Subcutaneous abdominal adipose tissue (tissue), 5 donors: ENCODE measurements at regions not wholly inside any gene's neighbourhood (a gene's known extent, or its start where the extent isn't known, plus 50 kb on each side); places are given as distances from the start of the nearest gene placed in this dataset.
"Not testable (repeated sequence)": the region's sequence is repeated elsewhere in the genome, so short reads cannot be mapped to it uniquely, and the experiment has no call there.

Source experiments
- H3K27ac ChIP-seq: one replicate; pipeline ENCODE4 v1.7.0; 2013; ENCODE audit warnings: low read depth, mild to moderate bottlenecking, inconsistent platforms, low read length, moderate library complexity
- H3K27me3 ChIP-seq, 5 donors: one replicate each; pipeline ENCODE4 v1.7.0; 2013; ENCODE audit warnings: low read length in 5 of 5, inconsistent platforms in 1 of 5; ENCODE audit not compliant: control insufficient read depth in 5 of 5, insufficient read depth in 4 of 5
- H3K36me3 ChIP-seq, 5 donors: one replicate each; pipeline ENCODE4 v1.7.0; 2013; ENCODE audit warnings: low read length in 5 of 5; ENCODE audit not compliant: control insufficient read depth in 5 of 5, insufficient read depth in 5 of 5
- H3K4me1 ChIP-seq, 5 donors: one replicate each; pipeline ENCODE4 v1.7.0; 2013; ENCODE audit warnings: low read length in 5 of 5, mild to moderate bottlenecking in 3 of 5, moderate library complexity in 1 of 5; ENCODE audit not compliant: control insufficient read depth in 5 of 5, insufficient read depth in 5 of 5
- H3K4me3 ChIP-seq, 5 donors: one replicate each; pipeline ENCODE4 v1.7.0; 2013; ENCODE audit warnings: low read length in 5 of 5, low read depth in 1 of 5
- H3K9ac ChIP-seq, 5 donors: one replicate each; pipeline ENCODE4 v1.7.0; 2013; ENCODE audit warnings: low read length in 5 of 5, mild to moderate bottlenecking in 4 of 5, moderate library complexity in 3 of 5
- H3K9me3 ChIP-seq, 5 donors: one replicate each; pipeline ENCODE4 v1.7.0; 2013; ENCODE audit warnings: low read length in 5 of 5; ENCODE audit not compliant: control insufficient read depth in 5 of 5
- donor health status: healthy.
- donor health status: healthy.
- donor health status: healthy.
- donor health status: healthy.
- donor health status: healthy.

DNA sequence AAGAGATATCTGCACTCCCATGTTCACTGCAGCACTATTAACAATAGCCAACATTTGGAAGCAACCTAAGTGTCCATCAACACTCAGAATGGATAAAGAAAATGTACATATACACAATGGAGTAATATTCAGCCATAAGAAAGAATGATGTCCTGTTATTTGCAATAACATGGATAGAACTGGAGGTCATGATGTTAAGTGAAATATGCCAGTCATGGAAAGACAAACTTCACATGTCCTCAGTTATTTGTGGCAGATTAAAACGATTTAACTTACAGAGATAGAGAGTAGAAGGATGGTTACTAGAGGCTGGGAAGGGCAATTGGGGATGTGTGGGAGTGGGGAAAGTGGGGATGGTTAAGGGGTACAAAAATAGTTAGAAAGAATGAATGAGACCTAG, 110.3 kb upstream of the PCSK5 start:
- H3K27me3 ChIP-seq = no peaks in the 10 kb centered on the region

DNA sequence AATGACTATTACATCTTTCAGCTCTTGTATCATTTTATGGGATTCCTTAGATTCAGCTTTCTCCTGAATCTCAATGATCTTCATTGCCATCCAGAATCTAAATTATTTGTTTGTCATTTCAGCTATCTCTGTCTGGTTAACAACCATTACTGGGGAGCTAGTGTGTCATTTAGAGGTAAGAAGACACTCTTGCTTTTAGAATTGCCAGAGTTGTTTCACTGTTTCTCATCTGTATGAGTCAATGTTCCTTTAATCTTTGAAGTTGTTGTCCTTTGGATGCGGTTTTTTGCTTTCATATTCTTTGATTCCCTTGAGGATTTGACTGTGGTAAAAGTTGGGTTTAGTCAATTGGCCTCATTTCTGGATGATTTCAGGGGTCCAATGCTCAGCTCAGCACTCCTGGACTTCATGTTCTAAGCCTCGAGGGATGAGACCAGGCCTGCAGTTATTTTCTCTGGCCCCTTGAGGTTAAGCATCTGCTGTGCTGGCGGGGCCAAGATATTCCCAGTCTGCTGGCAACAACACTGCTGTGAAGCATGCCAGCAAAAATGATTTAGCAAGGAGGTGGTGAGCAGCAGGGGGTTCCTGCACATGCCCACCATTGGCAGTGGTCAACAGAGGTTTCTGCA, 102.4 kb upstream of the PCSK5 start:
- H3K27ac ChIP-seq = no peak overlapping the region
- no peak overlapping the region for H3K9ac ChIP-seq
- H3K27me3 ChIP-seq = no peaks in the 10 kb centered on the region
- no peaks in the 10 kb centered on the region for H3K36me3 ChIP-seq
- H3K9me3 ChIP-seq = peaks cover 0 to 2% (median 0%) of the 10 kb centered on the region in 5 donors
- H3K4me1 ChIP-seq = peaks cover 0 to 16% (median 8%) of the 10 kb centered on the region in 5 donors
- peak overlapping the region in 1 of 5 donors; percentile 15 for H3K4me3 ChIP-seq

More for the DNA sequence above, 110.3 kb upstream of the PCSK5 start:
- H3K36me3 ChIP-seq = no peaks in the 10 kb centered on the region
- no peak overlapping the region for H3K27ac ChIP-seq
- no peak overlapping the region for H3K9ac ChIP-seq
- H3K4me3 ChIP-seq = no peak overlapping the region
- H3K9me3 ChIP-seq = no peaks in the 10 kb centered on the region
- no peaks in the 10 kb centered on the region for H3K4me1 ChIP-seq

DNA sequence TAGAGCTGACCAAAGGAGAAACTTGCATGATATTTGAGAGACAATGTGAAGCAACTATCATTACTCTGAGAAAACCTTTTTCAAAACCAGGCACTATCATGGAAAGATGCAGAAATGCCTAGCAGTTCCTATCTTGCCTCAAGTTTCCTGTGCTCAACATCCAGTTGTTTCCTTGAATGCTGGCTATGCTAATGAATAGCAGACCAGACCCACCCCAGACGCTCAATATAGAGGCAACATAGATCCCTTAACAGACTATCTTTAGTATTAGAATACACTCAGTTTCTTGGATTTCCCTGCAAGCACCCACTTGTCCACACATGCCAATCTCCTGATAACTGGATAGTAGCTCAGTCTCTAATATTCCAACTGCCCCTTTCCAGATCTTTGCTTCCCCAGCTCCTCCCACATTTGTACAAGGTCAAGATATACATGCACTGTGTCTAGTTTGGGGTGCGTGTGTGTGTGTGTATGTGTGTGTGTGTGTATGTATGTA, 93.3 kb upstream of the PCSK5 start:
- Histone ChIP-seq H3K36me3 (no peaks in the 10 kb centered on the region), H3K9ac (no peak overlapping the region), H3K4me1 (no peaks in the 10 kb centered on the region), H3K27me3 (no peaks in the 10 kb centered on the region), H3K9me3 (no peaks in the 10 kb centered on the region), H3K4me3 (no peak overlapping the region), H3K27ac (no peak overlapping the region)

DNA sequence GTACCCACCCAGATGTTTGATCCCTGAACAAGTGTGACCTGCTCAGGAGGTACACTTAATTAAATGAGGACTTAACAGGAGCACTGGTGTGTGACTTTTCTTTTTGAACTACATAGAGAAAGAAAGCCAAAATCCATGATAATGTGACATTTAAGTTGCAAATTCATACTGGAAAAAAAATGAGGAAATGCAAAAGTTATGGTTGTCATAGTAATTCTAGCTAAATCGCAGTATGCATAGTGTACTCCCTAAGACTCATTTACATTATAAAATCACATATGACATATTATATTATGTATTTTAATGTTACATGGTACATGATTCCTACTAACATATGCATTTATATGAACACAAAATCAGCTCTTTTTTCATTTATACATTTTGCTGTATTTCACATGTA, 92.0 kb upstream of the PCSK5 start:
- no peaks in the 10 kb centered on the region for H3K27me3 ChIP-seq
- H3K27ac ChIP-seq = no peak overlapping the region
- H3K9ac ChIP-seq = no peak overlapping the region
- H3K4me3 ChIP-seq = no peak overlapping the region
- peaks cover 0 to 12% (median 6%) of the 10 kb centered on the region in 5 donors for H3K4me1 ChIP-seq
- H3K9me3 ChIP-seq = no peaks in the 10 kb centered on the region
- H3K36me3 ChIP-seq = no peaks in the 10 kb centered on the region

DNA sequence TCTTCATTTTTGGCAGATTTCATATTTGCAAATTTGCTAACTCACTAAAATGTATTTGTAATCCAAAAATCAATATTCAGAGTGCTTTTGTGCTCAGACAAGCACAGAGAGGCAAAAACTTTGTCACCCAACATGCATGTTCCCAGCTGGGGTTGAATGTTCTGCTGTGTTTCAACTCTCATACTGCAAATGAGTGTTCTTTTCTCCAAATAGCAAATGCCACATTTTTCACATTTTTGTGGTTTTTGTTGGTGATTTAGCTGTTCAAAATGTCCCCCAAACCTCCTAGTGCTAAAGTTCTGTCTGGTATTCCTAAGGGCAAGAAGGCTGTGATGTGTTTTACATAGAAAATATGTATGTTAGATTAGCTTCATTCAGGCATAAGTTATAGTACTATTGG, 87.3 kb upstream of the PCSK5 start:
- H3K9ac ChIP-seq = no peak overlapping the region

DNA sequence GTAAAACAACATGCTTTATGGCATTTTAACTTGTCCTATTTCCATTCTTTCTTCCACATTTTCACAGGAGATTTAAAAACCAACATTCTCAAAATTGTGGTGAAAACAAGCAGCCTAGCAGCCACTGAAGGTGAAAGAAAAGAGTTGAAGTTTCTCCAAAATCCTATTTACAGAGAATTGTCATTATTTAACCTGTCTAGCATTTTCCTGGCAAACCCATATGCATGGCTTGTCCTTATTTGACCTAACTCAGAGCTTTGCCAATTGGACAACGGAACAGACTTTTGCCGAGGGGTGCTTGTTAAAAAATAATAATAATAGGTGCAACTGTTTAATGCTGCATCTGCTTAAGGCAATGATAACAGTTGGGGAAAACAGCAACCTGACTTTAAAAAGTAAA, 80.4 kb upstream of the PCSK5 start:
- Histone ChIP-seq H3K9me3 (peaks cover 5 to 38% (median 33%) of the 10 kb centered on the region in 5 donors), H3K4me1 (peaks cover 0 to 5% (median 0%) of the 10 kb centered on the region in 5 donors), H3K27me3 (no peaks in the 10 kb centered on the region), H3K9ac (no peak overlapping the region), H3K4me3 (no peak overlapping the region), H3K27ac (no peak overlapping the region), H3K36me3 (no peaks in the 10 kb centered on the region)

More for the DNA sequence above, 87.3 kb upstream of the PCSK5 start:
- Histone ChIP-seq H3K27ac (no peak overlapping the region), H3K36me3 (no peaks in the 10 kb centered on the region), H3K27me3 (no peaks in the 10 kb centered on the region), H3K4me3 (no peak overlapping the region), H3K4me1 (peaks cover 0 to 12% (median 6%) of the 10 kb centered on the region in 5 donors), H3K9me3 (no peaks in the 10 kb centered on the region)

DNA sequence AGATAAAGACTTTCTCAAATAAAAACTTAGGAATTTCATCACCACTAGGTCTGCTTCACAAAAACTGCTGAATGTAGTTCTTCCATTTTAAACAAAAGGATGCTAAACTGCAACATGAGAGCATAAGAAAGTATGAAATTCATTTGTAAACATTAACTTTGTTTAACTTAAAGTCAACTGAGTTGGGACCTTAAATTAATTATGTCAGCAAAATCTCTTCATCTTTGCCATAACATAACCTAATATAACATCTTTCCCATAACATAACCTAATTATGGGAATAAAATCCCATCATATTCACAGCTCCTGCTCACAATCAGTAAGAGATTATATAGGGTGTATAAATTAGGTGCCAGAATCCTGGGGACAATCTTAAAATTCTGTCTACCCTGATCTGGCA, 78.8 kb upstream of the PCSK5 start:
- Histone ChIP-seq H3K36me3 (no peaks in the 10 kb centered on the region), H3K27ac (no peak overlapping the region), H3K4me3 (no peak overlapping the region), H3K4me1 (peaks cover 0 to 5% (median 0%) of the 10 kb centered on the region in 5 donors), H3K27me3 (no peaks in the 10 kb centered on the region), H3K9me3 (peaks cover 5 to 46% (median 36%) of the 10 kb centered on the region in 5 donors), H3K9ac (no peak overlapping the region)

DNA sequence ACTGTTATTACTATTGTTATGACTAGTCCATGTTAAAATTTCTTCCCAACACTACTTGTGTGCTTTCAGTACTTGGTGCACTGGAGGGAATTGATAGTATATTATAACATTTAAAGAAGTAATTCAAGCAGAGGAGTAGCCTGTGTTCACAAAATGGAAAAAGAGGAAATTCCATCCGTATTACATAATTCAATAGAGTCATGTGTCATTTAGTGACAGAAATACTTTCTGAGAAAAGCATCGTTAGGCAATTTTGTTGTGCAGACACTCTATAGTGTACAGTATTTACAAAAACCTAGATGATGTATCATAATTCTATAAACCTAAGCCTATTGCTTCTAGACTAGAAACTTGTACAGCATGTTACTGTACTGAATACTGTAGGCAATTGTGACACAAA, 78.3 kb upstream of the PCSK5 start:
- H3K9me3 ChIP-seq = peaks cover 5 to 46% (median 36%) of the 10 kb centered on the region in 5 donors
- no peak overlapping the region for H3K27ac ChIP-seq

DNA sequence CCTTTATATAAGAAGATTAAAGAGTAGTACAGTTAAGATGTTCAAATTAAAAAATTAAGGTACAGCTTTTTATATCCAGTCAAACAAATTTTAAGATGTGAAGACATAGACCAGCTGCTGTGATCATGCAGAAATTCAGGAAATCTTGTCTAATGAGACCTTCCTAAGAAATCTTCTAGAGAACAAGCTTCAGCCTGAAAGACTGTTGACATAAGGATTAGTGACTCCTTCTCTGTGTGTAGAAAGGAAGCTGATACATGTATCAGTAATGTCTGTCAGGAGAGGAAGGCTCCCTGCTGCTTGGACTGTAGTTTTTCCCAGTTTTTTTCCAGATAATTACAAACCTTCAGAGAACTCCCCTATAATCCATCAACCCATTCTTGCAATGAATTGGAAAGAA, 75.8 kb upstream of the PCSK5 start:
- Histone ChIP-seq H3K4me1 (peaks cover 0 to 5% (median 0%) of the 10 kb centered on the region in 5 donors), H3K4me3 (peak overlapping the region in 1 of 5 donors; percentile 5), H3K27me3 (no peaks in the 10 kb centered on the region), H3K36me3 (no peaks in the 10 kb centered on the region), H3K9me3 (peaks cover 5 to 46% (median 36%) of the 10 kb centered on the region in 5 donors), H3K9ac (no peak overlapping the region), H3K27ac (no peak overlapping the region)

More for the DNA sequence above, 78.3 kb upstream of the PCSK5 start:
- Histone ChIP-seq H3K4me3 (no peak overlapping the region), H3K9ac (no peak overlapping the region), H3K4me1 (peaks cover 0 to 5% (median 0%) of the 10 kb centered on the region in 5 donors), H3K36me3 (no peaks in the 10 kb centered on the region), H3K27me3 (no peaks in the 10 kb centered on the region)

DNA sequence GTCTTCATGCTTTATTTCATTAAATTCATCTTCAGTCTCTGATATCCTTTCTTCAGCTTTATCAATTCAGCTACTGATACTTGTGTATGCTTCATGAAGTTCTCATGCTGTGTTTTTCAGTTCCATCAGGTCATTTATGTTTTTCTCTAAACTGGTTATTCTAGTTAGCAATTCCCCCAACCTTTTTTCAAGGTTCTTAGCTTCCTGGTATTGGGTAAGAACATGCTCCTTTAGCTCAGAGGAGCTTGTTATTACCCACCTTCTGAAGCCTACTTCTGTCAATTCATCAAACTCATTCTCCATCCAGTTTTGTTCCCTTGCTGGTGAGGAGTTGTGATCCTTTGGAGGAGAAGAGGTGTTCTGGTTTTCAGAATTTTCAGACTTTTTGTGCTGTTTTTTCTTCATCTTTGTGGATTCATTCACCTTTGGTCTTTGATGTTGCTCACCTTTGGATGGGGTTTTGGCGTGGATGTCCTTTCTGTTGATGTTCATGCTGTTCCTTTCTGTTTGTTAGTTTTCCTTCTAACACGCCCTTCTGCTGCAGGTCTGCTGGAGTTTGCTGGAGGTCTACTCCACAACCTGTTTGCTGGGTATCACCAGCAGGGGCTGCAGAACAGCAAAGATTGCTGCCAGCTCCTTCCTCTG, 69.9 kb upstream of the PCSK5 start:
- H3K4me1 ChIP-seq, H3K4me3 ChIP-seq, H3K9me3 ChIP-seq, H3K27ac ChIP-seq, H3K27me3 ChIP-seq, H3K9ac ChIP-seq, H3K36me3 ChIP-seq: not testable (repeated sequence)
